GM12864 (cell line): ENCODE measurements at regions not wholly inside any gene's neighbourhood (a gene's known extent, or its start where the extent isn't known, plus 50 kb on each side); places are given as distances from the start of the nearest gene placed in this dataset.

Source experiments
- DNase-seq: peaks from one replicate; pipeline ENCODE4 v3.0.0-alpha.2; 2011; ENCODE audit warnings: low read depth
- H3K4me3 ChIP-seq: 2 replicates; pipeline ENCODE4 v1.5.1; 2011; ENCODE audit warnings: mild to moderate bottlenecking, low read depth, low read length, control low read depth
- CTCF ChIP-seq: IDR thresholded peaks from 2 replicates; pipeline ENCODE4 v1.5.1; 2011; ENCODE audit warnings: low read depth, mild to moderate bottlenecking, moderate library complexity, low read length, control low read depth, inconsistent platforms; ENCODE audit errors: missing control alignments

- no peak for DNase-seq
- TF ChIP-seq CTCF, result no peak
- H3K4me3 ChIP-seq, result no peak overlapping the region
These were observed 342.3 kb upstream of the ADARB2 start for GRCh38 chr10:2079603-2080078.

GRCh38 chr10:2077231-2077630 lies 339.9 kb upstream of the ADARB2 start:
- H3K4me3 ChIP-seq, result no peak overlapping the region
- TF ChIP-seq CTCF, result no peak
- no peak for DNase-seq

GRCh38 chr10:2076528-2076927 lies 339.2 kb upstream of the ADARB2 start:
- no peak for DNase-seq
- H3K4me3 ChIP-seq, result no peak overlapping the region
- no peak for TF ChIP-seq CTCF

GRCh38 chr10:2067015-2067414 lies 329.7 kb upstream of the ADARB2 start:
- DNase-seq, result no peak

GRCh38 chr10:2054728-2055127 lies 317.4 kb upstream of the ADARB2 start:
- no peak for TF ChIP-seq CTCF
- DNase-seq, result no peak
- H3K4me3 ChIP-seq, result no peak overlapping the region

More at GRCh38 chr10:2067015-2067414, 329.7 kb upstream of the ADARB2 start:
- TF ChIP-seq CTCF, result no peak
- H3K4me3 ChIP-seq, result no peak overlapping the region

GRCh38 chr10:2053805-2054204 lies 316.5 kb upstream of the ADARB2 start:
- no peak for DNase-seq
- TF ChIP-seq CTCF, result no peak
- no peak overlapping the region for H3K4me3 ChIP-seq

GRCh38 chr10:2051108-2051507 lies 313.8 kb upstream of the ADARB2 start:
- no peak for TF ChIP-seq CTCF
- no peak for DNase-seq
- no peak overlapping the region for H3K4me3 ChIP-seq
